A549 (cell line): ENCODE measurements at regions not wholly inside any gene's neighbourhood (a gene's known extent, or its start where the extent isn't known, plus 50 kb on each side); places are given as distances from the start of the nearest gene placed in this dataset.

Experiments
- BHLHE40 ChIP-seq: IDR thresholded peaks from 2 replicates; pipeline ENCODE4 v1.6.1; 2012; ENCODE audit warnings: low read depth, low read length, inconsistent platforms
- HOXB13 ChIP-seq: fragments of 250-450 bp; sonication (Bioruptor Pico); IDR thresholded peaks from 2 replicates; pipeline ENCODE4 v1.5.0; 2020; ENCODE audit warnings: low read depth, mild to moderate bottlenecking, moderate library complexity
- POLR2A ChIP-seq: IDR thresholded peaks from 2 replicates; pipeline ENCODE4 v1.6.1; 2012; ENCODE audit warnings: mild to moderate bottlenecking, low read length
- TF ChIP-seq, protein P1 (sequence below): fragments of >200 bp; sonication (Bioruptor Twin); formaldehyde crosslinking; IDR thresholded peaks from 3 replicates; pipeline ENCODE4 v1.5.1; 2016
- TF ChIP-seq, protein P2 (sequence below): IDR thresholded peaks from 2 replicates; pipeline ENCODE4 v1.6.1; 2012

DNA sequence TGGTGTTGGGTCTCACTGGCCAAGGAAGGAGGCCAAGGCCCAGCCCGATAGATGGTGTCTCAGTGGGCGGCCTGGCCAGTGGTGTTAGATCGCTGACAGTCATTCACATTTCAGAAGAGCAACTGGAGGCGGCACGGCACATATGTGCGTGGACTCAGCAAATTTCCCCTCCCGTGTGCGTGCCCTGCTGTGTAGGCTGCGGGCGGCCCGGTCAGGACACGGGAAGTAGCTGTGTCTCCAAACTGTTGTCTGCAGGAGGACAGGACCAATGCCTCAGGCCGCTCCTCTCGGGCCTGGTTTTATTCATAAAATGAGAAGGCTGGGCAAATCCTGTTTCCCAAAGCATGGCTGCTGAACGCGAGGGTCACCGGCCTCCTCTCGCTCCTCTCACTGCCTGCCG lies 711.7 kb downstream of the BRD1 start:
- TF ChIP-seq HOXB13 (no peak), BHLHE40 (no peak), POLR2A (no peak)
- TF ChIP-seq, protein P1, sequence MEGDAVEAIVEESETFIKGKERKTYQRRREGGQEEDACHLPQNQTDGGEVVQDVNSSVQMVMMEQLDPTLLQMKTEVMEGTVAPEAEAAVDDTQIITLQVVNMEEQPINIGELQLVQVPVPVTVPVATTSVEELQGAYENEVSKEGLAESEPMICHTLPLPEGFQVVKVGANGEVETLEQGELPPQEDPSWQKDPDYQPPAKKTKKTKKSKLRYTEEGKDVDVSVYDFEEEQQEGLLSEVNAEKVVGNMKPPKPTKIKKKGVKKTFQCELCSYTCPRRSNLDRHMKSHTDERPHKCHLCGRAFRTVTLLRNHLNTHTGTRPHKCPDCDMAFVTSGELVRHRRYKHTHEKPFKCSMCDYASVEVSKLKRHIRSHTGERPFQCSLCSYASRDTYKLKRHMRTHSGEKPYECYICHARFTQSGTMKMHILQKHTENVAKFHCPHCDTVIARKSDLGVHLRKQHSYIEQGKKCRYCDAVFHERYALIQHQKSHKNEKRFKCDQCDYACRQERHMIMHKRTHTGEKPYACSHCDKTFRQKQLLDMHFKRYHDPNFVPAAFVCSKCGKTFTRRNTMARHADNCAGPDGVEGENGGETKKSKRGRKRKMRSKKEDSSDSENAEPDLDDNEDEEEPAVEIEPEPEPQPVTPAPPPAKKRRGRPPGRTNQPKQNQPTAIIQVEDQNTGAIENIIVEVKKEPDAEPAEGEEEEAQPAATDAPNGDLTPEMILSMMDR: no peak
- TF ChIP-seq, protein P2, sequence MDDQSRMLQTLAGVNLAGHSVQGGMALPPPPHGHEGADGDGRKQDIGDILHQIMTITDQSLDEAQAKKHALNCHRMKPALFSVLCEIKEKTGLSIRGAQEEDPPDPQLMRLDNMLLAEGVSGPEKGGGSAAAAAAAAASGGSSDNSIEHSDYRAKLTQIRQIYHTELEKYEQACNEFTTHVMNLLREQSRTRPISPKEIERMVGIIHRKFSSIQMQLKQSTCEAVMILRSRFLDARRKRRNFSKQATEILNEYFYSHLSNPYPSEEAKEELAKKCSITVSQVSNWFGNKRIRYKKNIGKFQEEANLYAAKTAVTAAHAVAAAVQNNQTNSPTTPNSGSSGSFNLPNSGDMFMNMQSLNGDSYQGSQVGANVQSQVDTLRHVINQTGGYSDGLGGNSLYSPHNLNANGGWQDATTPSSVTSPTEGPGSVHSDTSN: no peak
